K562 (cell line): ENCODE measurements at regions not wholly inside any gene's neighbourhood (a gene's known extent, or its start where the extent isn't known, plus 50 kb on each side); places are given as distances from the start of the nearest gene placed in this dataset.

ENCODE experiments used
- ATAC-seq: fragments of 200-7000 bp; cut with Tn5 transposase; 3 replicates; pipeline ENCODE4 v1.9.1; 2020; ENCODE audit warnings: moderate library complexity
- BruUV-seq: library from RNA; stranded (reverse); fragments of 400-500 nt; replicated peaks from 2 replicates; lab custom pipeline; 2021; lab: Mats Ljungman, UMichigan
- CTCF ChIA-PET: fragments of 300-600 bp; formaldehyde crosslinking; extraction: SDS; loops from one replicate; lab custom pipeline; 2021; ENCODE audit warnings: low intra/inter-chr PET ratio; lab: Yijun Ruan, JAX
- POLR2A ChIA-PET: fragments of 300-600, 350-650 bp; sonication (Branson Sonifier 250); formaldehyde crosslinking; extraction: SDS; loops from one replicate; lab custom pipeline; 2021; ENCODE audit warnings: antibody characterized with exemption, inconsistent platforms; lab: Yijun Ruan, JAX
- DNase-seq, 4 experiments: peaks; one replicate each; pipeline versions ENCODE4 v3.0.0 to v3.0.0-alpha.2; 2011 to 2018; ENCODE audit warnings: low spot score in 3 of 4, mixed read lengths in 3 of 4; ENCODE audit errors: extremely low read depth in 1 of 4
- FAIRE-seq: peaks from 2 replicates; lab custom pipeline; 2011; peaks lifted over from hg19 to GRCh38; lab: Jason Lieb, UNC
- H2AFZ ChIP-seq: 2 replicates; pipeline ENCODE4 v1.6.0; 2011; ENCODE audit warnings: low read depth, low read length, control low read depth, inconsistent platforms
- H3K27ac ChIP-seq: fragments of 200-600 bp; 3 replicates; pipeline ENCODE4 v1.8.0; 2011; ENCODE audit warnings: low read depth, mild to moderate bottlenecking, control low read depth, inconsistent platforms, low read length, moderate library complexity, mixed read lengths; ENCODE audit errors: extremely low read depth
- H3K27me3 ChIP-seq, 2 experiments: fragments of 300-600 bp in 1 of 2; 2 replicates in 1 of 2; 3 replicates in 1 of 2; pipeline versions ENCODE4 v1.6.0 to v1.8.0; 2011; ENCODE audit warnings: inconsistent platforms in 2 of 2, low read length in 2 of 2, mild to moderate bottlenecking in 1 of 2, mixed read lengths in 1 of 2, moderate library complexity in 1 of 2; ENCODE audit not compliant: control insufficient read depth in 2 of 2, insufficient read depth in 2 of 2
- H3K36me3 ChIP-seq: fragments of 300-600 bp; 3 replicates; pipeline ENCODE4 v1.8.0; 2011; ENCODE audit warnings: mild to moderate bottlenecking, low read length, inconsistent platforms; ENCODE audit not compliant: control insufficient read depth, insufficient read depth
- H3K4me1 ChIP-seq, 2 experiments: fragments of 200-600 bp in 1 of 2; replicated peaks in 1 of 2; 2 replicates in 1 of 2; 3 replicates in 1 of 2; pipeline versions ENCODE4 v1.5.1 to v1.8.0; 2011; ENCODE audit warnings: inconsistent platforms in 2 of 2, low read length in 2 of 2, mild to moderate bottlenecking in 1 of 2, mixed read lengths in 1 of 2, moderate library complexity in 1 of 2; ENCODE audit not compliant: control insufficient read depth in 2 of 2, insufficient read depth in 2 of 2
- H3K4me2 ChIP-seq: 2 replicates; pipeline ENCODE4 v1.6.1; 2011; ENCODE audit warnings: low read length, control low read depth, inconsistent platforms, mixed read lengths; ENCODE audit not compliant: insufficient read depth
- H3K4me3 ChIP-seq: fragments of 200-600 bp; sonication (generic), shearing (Covaris generic); 2 replicates; pipeline ENCODE4 v1.5.1; 2016; ENCODE audit warnings: control low read depth, inconsistent platforms
- H3K79me2 ChIP-seq: fragments of 200-600 bp; 3 replicates; pipeline ENCODE4 v1.8.0; 2011; ENCODE audit warnings: low read length, inconsistent platforms; ENCODE audit not compliant: control insufficient read depth, insufficient read depth
- H3K9ac ChIP-seq, 2 experiments: 2 replicates each; pipeline versions ENCODE4 v1.6.0 to v1.6.1; 2011; ENCODE audit warnings: low read depth in 2 of 2, low read length in 2 of 2, control low read depth in 1 of 2, inconsistent platforms in 1 of 2, mild to moderate bottlenecking in 1 of 2, mixed read lengths in 1 of 2; ENCODE audit not compliant: insufficient read depth in 1 of 2
- H3K9me1 ChIP-seq: one replicate; pipeline ENCODE4 v1.6.0; 2011; ENCODE audit warnings: inconsistent platforms, mild to moderate bottlenecking, low read length, moderate library complexity; ENCODE audit not compliant: control insufficient read depth, insufficient read depth
- H3K9me3 ChIP-seq: replicated peaks from 2 replicates; pipeline ENCODE4 v1.5.1; 2011; ENCODE audit warnings: low read depth, low read length, inconsistent platforms; ENCODE audit not compliant: control insufficient read depth, insufficient read depth
- H4K20me1 ChIP-seq: replicated peaks from 2 replicates; pipeline ENCODE4 v1.6.1; 2011; ENCODE audit warnings: low read length, inconsistent platforms, mixed read lengths; ENCODE audit not compliant: control insufficient read depth, insufficient read depth
- E4F1 ChIP-seq: fragments of 250-450 bp; sonication (Bioruptor Pico); IDR thresholded peaks from 2 replicates; pipeline ENCODE4 v1.5.0; 2021; ENCODE audit warnings: mild to moderate bottlenecking, borderline replicate concordance
- MEF2A ChIP-seq: IDR thresholded peaks from 2 replicates; pipeline ENCODE4 v1.6.1; 2011; ENCODE audit warnings: low read depth, mild to moderate bottlenecking, low read length, moderate library complexity; ENCODE audit not compliant: control insufficient read depth
- ZNF316 ChIP-seq: fragments of 450-650 bp; IDR thresholded peaks from 2 replicates; pipeline ENCODE4 v1.6.1; 2016
- WGBS: fragments of 100-300 bp; shearing (Covaris generic); methylation state at CpG from one replicate; pipeline ENCODE4 v1.1.6; 2016; ENCODE audit warnings: low coverage, mixed read lengths; ENCODE audit not compliant: insufficient coverage; ENCODE audit errors: missing lambda C conversion rate; 5-methylcytosine and 5-hydroxymethylcytosine counted together
- in situ Hi-C: fragments of 300-500 bp; cut with MboI; formaldehyde crosslinking; loops from 4 replicates; pipeline ENCODE4 v1.15.0; 2018; ENCODE audit warnings: inconsistent platforms, mixed read lengths
- intact Hi-C: fragments of 100-400 bp; cut with micrococcal nuclease; formaldehyde crosslinking; loops from 2 replicates; pipeline ENCODE4 v1.14.2; 2022

- Histone ChIP-seq H3K9ac (no peak overlapping the region), H3K4me2 (no peak overlapping the region), H4K20me1 (no peaks in the 10 kb centered on the region), H3K27ac (no peak overlapping the region), H2AFZ (no peak overlapping the region), H3K9me1 (no peaks in the 10 kb centered on the region), H3K36me3 (no peaks in the 10 kb centered on the region), H3K4me3 (no peak overlapping the region), H3K27me3 (no peaks in the 10 kb centered on the region), H3K4me1 (no peaks in the 10 kb centered on the region), H3K79me2 (no peaks in the 10 kb centered on the region), H3K9me3 (no peaks in the 10 kb centered on the region)
- TF ChIP-seq E4F1: no peak
- in situ Hi-C loops: no loop called here
- ATAC-seq (no peak), DNase-seq (no peak), FAIRE-seq (no peak)
- ChIA-PET POLR2A (no interaction called here), CTCF (no interaction called here)
- 1% methylated on average over 4 of the region's 4 CpGs for WGBS
- intact Hi-C loops: no loop called here
- BruUV-seq: no TSS peak
Observed at GRCh38 chr2:66781804-66782203, 346.9 kb downstream of the MEIS1 start.

GRCh38 chr2:66782780-66783361 lies 347.9 kb downstream of the MEIS1 start:
- FAIRE-seq: no peak
- no peaks in the 10 kb centered on the region for H3K4me1 ChIP-seq
- no peak overlapping the region for H3K9ac ChIP-seq
- no peaks in the 10 kb centered on the region for H3K9me1 ChIP-seq
- ChIA-PET CTCF (no interaction called here), POLR2A (no interaction called here)
- no peak overlapping the region for H3K27ac ChIP-seq
- ATAC-seq: no peak
- no peaks in the 10 kb centered on the region for H3K27me3 ChIP-seq
- H3K79me2 ChIP-seq: no peaks in the 10 kb centered on the region
- H2AFZ ChIP-seq: no peak overlapping the region
- TF ChIP-seq MEF2A (no peak), ZNF316 (peak; percentile 27; the same call in 1 of the 2 replicates)
- H3K36me3 ChIP-seq: no peaks in the 10 kb centered on the region
- DNase-seq: no peak
- H3K4me2 ChIP-seq: no peak overlapping the region
- WGBS: 2% methylated on average over 7 of the region's 7 CpGs
- H3K9me3 ChIP-seq: no peaks in the 10 kb centered on the region
- intact Hi-C loops: no loop called here
- in situ Hi-C loops: no loop called here
- H3K4me3 ChIP-seq: no peak overlapping the region
- BruUV-seq: no TSS peak
- no peaks in the 10 kb centered on the region for H4K20me1 ChIP-seq
